ENCODE measurements at regions not wholly inside any gene's neighbourhood (a gene's known extent, or its start where the extent isn't known, plus 50 kb on each side); places are given as distances from the start of the nearest gene placed in this dataset.
"Not testable (repeated sequence)": the region's sequence is repeated elsewhere in the genome, so short reads cannot be mapped to it uniquely, and the experiment has no call there.

DNA sequence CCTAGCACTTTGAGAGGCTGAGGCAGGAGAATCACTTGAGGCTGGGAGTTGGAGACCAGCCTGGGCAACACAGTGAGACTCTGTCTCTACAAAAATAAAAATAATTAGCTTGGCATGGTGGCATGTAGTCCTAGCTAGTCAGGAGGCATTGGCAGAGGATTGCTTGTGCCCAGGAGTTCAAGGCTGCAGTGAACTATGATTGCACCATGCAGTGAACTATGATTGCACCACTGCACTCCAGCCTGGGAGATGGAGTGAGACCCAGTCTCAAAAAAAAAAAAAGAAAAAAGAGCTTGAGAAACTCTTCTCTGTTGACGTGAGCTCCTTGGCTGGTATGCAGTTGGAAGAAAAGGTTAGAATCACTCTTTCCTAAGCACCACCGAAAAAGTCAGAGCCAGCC, 125.1 kb upstream of the TNP1 start:
- TF ChIP-seq CTCF (conservative IDR thresholded peaks at IDR 0.05; ENCODE audit: low read depth, low read length): no peak
- DNase-seq (ENCODE audit: low read depth): no peak
- H3K4me3 ChIP-seq (ENCODE audit: low read depth, low read length): no peak overlapping the region

DNA sequence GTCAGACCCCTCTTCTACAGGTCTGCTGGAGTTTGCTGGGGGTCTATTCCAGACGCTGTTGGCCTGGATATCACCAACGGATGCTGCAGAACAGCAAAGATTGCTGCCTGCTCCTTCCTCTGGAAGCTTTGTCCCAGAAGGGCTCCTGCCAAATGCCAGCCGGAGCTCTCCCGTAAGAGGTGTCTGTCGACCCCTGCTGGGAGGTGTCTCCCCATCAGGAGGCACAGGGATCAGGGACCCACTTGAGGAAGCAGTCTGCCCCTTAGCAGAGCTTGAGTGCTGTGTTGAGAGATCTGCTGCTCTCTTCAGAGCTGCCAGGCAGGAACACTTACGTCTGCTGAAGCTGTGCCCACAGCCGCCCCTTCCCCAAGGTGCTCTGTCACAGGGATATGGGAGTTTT, 122.1 kb upstream of the TNP1 start:
- H3K4me3 ChIP-seq (ENCODE audit: low read depth, low read length); DNase-seq (ENCODE audit: low read depth): not testable (repeated sequence)

DNA sequence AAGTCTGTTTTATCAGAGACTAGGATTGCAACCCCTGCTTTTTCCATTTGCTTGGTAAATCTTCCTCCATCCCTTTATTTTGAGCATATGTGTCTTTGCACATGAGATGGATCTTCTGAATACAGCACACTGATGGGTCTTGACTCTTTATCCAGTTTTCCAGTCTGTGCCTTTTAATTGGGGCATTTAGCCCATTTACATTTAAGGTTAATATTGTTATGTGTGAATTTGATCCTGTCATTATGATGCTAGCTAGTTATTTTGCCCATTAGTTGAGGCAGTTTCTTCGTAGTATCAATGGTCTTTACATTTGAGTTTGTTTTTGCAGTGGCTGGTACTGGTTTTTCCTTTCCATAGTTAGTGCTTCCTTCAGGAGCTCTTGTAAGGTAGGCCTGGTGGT, 120.6 kb upstream of the TNP1 start:
- not testable (repeated sequence) for DNase-seq (ENCODE audit: low read depth); H3K4me3 ChIP-seq (ENCODE audit: low read depth, low read length)

DNA sequence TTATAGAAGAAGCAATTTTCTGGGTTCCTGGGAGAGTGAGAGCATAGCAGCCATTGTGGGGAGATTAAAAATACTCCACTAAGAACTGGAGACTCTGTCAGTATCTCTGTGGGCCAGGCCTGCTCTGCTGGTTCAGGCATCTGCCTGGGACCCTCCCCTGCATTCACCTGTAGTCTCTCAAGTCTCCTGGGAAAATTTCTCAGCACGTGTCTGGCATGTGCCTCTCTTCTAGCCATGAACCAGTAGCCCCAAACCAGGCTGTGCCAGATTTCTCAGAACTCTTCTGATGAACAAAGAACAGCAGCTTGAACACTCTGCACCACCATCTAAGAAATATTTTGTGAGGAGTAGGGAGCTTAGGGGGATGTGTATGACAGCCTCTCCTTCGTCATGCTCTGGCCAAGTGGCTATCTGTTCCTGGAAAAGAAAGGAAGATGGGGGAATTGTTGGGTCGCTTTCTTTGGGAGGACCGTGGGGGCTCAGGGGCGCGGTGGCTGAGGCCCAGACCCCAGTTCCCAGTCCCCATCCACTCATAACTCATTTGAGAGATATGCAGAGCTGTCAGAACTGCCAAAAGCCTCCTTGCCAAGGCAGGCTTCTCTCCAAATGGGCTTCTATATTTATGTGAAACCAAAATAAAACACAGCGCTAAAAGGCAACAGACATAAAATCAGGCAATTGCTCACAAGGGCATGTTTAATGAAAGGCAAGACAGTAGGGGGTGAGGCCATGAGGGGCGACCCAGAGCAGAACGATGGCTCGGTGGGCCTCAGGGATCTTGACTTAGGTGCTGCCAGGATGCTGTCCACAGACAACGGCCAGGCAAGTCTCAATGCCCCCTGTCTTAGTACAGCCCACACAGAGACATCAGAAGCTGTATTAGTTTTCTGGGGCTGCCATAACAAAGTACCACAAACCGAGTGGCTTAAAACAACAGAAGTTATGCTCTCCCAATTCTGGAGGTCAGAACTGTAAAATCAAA, 114.7 kb upstream of the TNP1 start:
- DNase-seq (ENCODE audit: low read depth): no peak
- H3K4me3 ChIP-seq (ENCODE audit: low read depth, low read length): no peak overlapping the region
- no peak for TF ChIP-seq CTCF (conservative IDR thresholded peaks at IDR 0.05; ENCODE audit: low read depth, low read length)

- TF ChIP-seq CTCF (conservative IDR thresholded peaks at IDR 0.05; ENCODE audit: low read depth, low read length): no peak
- DNase-seq (ENCODE audit: low read depth): no peak
- H3K4me3 ChIP-seq (ENCODE audit: low read depth, low read length): no peak overlapping the region
Observed at GRCh38 chr2:216971593-216971992, 111.7 kb upstream of the TNP1 start.

GRCh38 chr2:216970359-216970915, 110.6 kb upstream of the TNP1 start:
- no peak for DNase-seq (ENCODE audit: low read depth)
- H3K4me3 ChIP-seq (ENCODE audit: low read depth, low read length): no peak overlapping the region
- no peak for TF ChIP-seq CTCF (conservative IDR thresholded peaks at IDR 0.05; ENCODE audit: low read depth, low read length)

GRCh38 chr2:216967889-216968288, 108.0 kb upstream of the TNP1 start:
- no peak for DNase-seq (ENCODE audit: low read depth)
- no peak overlapping the region for H3K4me3 ChIP-seq (ENCODE audit: low read depth, low read length)
- no peak for TF ChIP-seq CTCF (conservative IDR thresholded peaks at IDR 0.05; ENCODE audit: low read depth, low read length)

All from epithelial cell of proximal tubule (primary cell).